ENCODE measurements at regions not wholly inside any gene's neighbourhood (a gene's known extent, or its start where the extent isn't known, plus 50 kb on each side); places are given as distances from the start of the nearest gene placed in this dataset.

- no peak for TF ChIP-seq CTCF (IDR thresholded peaks at IDR 0.05; ENCODE audit: low read depth, low read length)
- no peak for DNase-seq (ENCODE audit: extremely low read depth, low read depth)
Observed at GRCh38 chr5:164364237-164365208, 859.1 kb downstream of the MAT2B start.

DNA sequence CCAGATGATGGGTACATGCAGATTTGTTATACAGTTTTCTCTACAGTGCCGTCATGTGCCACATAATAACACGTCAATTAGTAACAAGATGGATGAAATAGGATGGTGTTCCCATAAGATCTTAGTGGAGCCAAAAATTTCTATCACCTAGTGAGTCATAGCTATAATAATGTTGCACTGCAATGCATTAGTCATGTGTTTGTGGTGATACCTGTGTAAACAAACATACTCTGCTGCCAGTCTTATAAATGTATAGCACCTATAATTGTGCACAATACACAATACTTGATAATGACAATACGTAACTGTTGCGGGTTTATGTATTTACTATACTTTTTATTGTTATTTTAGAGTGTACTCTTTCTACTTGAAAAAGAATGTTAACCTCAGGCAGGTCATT lies 865.4 kb downstream of the MAT2B start:
- TF ChIP-seq CTCF (IDR thresholded peaks at IDR 0.05; ENCODE audit: low read depth, low read length), result no peak
- DNase-seq (ENCODE audit: extremely low read depth, low read depth), result no peak

DNA sequence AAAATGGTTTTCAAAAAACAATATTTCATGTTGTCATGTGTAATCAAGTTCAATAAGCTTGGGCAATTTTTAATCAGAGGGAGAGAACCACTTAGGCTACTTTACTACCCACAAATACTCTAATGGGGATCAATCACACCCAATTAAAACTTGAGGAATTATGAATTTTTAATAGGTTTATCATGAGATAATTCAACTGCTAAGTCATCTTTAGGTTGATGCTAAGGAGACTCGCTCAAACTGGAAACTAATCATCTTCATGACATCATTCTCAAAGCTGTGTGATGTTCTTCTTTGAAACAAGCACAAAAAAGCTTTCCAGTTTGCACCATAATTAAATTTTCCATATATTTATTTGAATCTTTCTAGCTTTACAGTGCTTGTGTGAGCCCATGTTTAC lies 867.5 kb downstream of the MAT2B start:
- no peak for DNase-seq (ENCODE audit: extremely low read depth, low read depth)
- no peak for TF ChIP-seq CTCF (IDR thresholded peaks at IDR 0.05; ENCODE audit: low read depth, low read length)

DNA sequence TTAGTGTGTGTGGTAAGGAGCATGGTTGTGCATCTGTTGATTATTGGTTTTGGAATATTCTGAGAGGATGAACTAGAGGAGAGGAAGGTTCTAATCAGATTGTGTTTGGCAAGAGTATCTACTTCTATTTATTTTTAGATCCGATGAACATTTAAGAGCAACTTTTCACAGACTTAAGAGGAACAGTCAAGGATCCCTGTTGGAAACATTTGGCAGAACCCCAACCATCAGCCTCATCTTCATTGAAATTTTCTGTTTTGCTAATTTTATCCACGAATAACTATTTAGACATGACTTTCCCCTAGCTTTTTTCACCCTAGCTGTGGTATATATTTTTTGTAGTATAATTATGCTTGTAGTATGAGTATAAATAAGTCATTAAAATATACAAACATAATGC lies 868.5 kb downstream of the MAT2B start:
- DNase-seq (ENCODE audit: extremely low read depth, low read depth), result no peak
- no peak for TF ChIP-seq CTCF (IDR thresholded peaks at IDR 0.05; ENCODE audit: low read depth, low read length)

DNA sequence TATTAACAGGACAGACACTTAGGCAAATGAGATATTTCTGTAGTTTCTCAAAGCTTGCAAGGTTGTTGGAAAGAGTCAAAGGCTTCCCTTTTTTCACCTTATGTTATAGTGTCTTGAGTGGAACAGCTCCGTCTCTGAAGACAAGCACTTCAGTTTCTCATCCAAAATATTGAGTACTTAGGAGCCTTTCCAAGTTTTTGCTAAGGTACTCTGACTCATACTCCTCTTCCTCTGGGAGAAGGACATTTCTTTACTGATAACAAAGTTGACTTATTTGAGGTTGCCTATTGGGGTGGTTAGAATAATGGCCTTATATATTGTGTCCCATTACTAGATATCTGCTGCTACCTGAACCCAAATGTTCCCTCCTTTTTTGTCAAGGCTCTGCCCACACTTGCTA lies 869.6 kb downstream of the MAT2B start:
- no peak for TF ChIP-seq CTCF (IDR thresholded peaks at IDR 0.05; ENCODE audit: low read depth, low read length)

GRCh38 chr5:164376843-164377242 lies 871.4 kb downstream of the MAT2B start:
- no peak for TF ChIP-seq CTCF (IDR thresholded peaks at IDR 0.05; ENCODE audit: low read depth, low read length)
- no peak for DNase-seq (ENCODE audit: extremely low read depth, low read depth)

More for the DNA sequence above, 869.6 kb downstream of the MAT2B start:
- DNase-seq (ENCODE audit: extremely low read depth, low read depth), result no peak

DNA sequence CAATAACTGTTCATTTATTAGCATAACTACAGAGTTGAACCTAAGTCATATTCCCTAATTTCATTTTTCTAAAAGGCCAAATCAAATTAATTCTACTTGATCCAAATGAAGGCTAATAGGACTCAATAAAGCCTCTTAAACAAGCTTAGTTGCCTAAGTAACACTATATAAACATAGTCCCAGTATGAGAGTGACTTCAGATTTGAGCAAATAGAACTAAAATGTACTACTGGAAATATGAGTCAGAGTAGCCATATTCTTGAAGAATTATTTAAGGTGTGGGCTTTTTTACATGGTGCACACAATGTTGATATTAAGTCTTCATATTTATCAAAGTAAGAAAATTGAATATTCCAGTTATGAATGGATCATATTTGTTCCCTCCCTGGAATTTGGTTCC lies 872.3 kb downstream of the MAT2B start:
- DNase-seq (ENCODE audit: extremely low read depth, low read depth), result no peak
- no peak for TF ChIP-seq CTCF (IDR thresholded peaks at IDR 0.05; ENCODE audit: low read depth, low read length)
